Skeletal muscle tissue (tissue), 3 donors: ENCODE measurements at regions not wholly inside any gene's neighbourhood (a gene's known extent, or its start where the extent isn't known, plus 50 kb on each side); places are given as distances from the start of the nearest gene placed in this dataset.
"Not testable (repeated sequence)": the region's sequence is repeated elsewhere in the genome, so short reads cannot be mapped to it uniquely, and the experiment has no call there.

Experiments
- H3K27ac ChIP-seq: one replicate; pipeline ENCODE4 v1.7.0; 2013; ENCODE audit warnings: mild to moderate bottlenecking, low read depth, low read length, inconsistent platforms
- H3K27me3 ChIP-seq, 3 donors: one replicate each; pipeline ENCODE4 v1.7.0; 2013; ENCODE audit warnings: low read length in 3 of 3; ENCODE audit not compliant: control insufficient read depth in 3 of 3, insufficient read depth in 3 of 3
- H3K36me3 ChIP-seq, 3 donors: one replicate each; pipeline ENCODE4 v1.7.0; 2013; ENCODE audit warnings: low read length in 3 of 3; ENCODE audit not compliant: control insufficient read depth in 3 of 3, insufficient read depth in 3 of 3
- H3K4me1 ChIP-seq, 3 donors: one replicate each; pipeline ENCODE4 v1.7.0; 2013; ENCODE audit warnings: low read length in 3 of 3, mild to moderate bottlenecking in 3 of 3; ENCODE audit not compliant: control insufficient read depth in 3 of 3, insufficient read depth in 3 of 3
- H3K4me3 ChIP-seq, 3 donors: one replicate each; pipeline ENCODE4 v1.7.0; 2013; ENCODE audit warnings: low read length in 3 of 3
- H3K9ac ChIP-seq, 3 donors: one replicate each; pipeline ENCODE4 v1.7.0; 2013; ENCODE audit warnings: low read length in 3 of 3, mild to moderate bottlenecking in 3 of 3, moderate library complexity in 2 of 3, low read depth in 1 of 3
- H3K9me3 ChIP-seq, 3 donors: one replicate each; pipeline ENCODE4 v1.7.0; 2013; ENCODE audit warnings: low read length in 3 of 3; ENCODE audit not compliant: control insufficient read depth in 3 of 3
- donor health status: Osteomylitis.

DNA sequence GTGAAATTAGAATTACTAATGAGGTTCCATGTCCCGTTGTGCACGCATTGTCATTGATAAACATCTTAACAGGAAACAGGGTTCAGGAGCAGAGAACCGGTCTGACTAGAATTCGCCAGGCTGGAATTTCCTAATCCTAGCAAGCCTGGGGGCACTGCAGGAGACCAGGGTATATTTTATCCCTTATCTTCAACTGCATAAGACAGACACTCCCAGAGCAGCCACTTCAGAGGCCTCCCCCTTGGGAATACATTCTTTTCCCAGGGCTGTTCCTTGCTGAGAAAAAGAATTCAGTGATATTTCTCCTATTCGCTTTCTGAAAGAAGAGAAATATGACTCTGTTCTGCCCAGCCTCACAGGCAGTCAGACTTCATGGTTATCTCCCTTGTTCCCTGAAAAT, 416.6 kb upstream of the HTR2C start:
- H3K9me3 ChIP-seq, H3K4me1 ChIP-seq, H3K27ac ChIP-seq, H3K4me3 ChIP-seq, H3K36me3 ChIP-seq, H3K27me3 ChIP-seq, H3K9ac ChIP-seq: not testable (repeated sequence)

- H3K9me3 ChIP-seq = peaks cover 0 to 1% (median 0%) of the 10 kb centered on the region in 3 donors
These were observed 417.3 kb upstream of the HTR2C start for GRCh38 chrX:114166601-114167000.

GRCh38 chrX:114165537-114165936, 418.3 kb upstream of the HTR2C start:
- Histone ChIP-seq H3K4me1 (no peaks in the 10 kb centered on the region), H3K4me3 (no peak overlapping the region), H3K27me3 (no peaks in the 10 kb centered on the region), H3K36me3 (no peaks in the 10 kb centered on the region), H3K9me3 (peaks cover 0 to 1% (median 0%) of the 10 kb centered on the region in 3 donors), H3K9ac (no peak overlapping the region), H3K27ac (no peak overlapping the region)

More at GRCh38 chrX:114166601-114167000, 417.3 kb upstream of the HTR2C start:
- H3K27ac ChIP-seq = no peak overlapping the region
- H3K36me3 ChIP-seq = no peaks in the 10 kb centered on the region
- H3K27me3 ChIP-seq = no peaks in the 10 kb centered on the region
- no peaks in the 10 kb centered on the region for H3K4me1 ChIP-seq
- H3K4me3 ChIP-seq = no peak overlapping the region
- H3K9ac ChIP-seq = no peak overlapping the region

DNA sequence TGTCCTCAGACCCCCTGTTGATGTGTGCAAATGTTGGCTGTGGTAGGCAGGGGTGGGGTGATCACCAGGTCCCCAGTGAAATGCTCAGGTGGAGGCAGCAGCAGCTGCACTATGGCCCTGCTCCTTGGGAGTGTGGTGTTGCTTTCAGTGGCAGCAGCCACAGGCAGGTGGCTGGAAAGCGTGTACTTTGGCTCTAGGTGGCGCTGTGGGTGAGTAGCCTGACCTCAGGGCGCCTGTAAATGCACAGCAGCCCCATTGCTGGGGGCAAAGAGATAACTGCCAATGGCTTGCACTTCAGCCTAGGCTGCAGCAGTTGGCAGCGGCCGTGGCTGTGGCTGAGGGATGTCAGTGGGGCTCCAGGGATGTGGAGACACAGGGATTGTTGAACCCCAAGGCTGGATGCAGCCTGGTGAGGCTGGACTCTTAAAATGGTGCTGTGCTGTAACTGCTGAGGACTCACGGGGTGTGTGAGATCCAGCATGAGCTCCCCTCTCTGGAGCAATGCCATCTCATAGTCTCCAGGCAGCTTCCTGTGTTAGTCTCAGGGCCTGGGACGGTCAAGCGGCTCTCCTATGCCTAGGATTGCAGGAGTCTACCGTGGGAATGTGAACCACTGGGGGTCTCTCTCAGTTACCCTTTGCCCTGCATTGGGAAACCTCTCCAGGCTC, 421.7 kb upstream of the HTR2C start:
- no peak overlapping the region for H3K4me3 ChIP-seq
- no peaks in the 10 kb centered on the region for H3K36me3 ChIP-seq
- H3K4me1 ChIP-seq = no peaks in the 10 kb centered on the region
- no peak overlapping the region for H3K9ac ChIP-seq
- no peak overlapping the region for H3K27ac ChIP-seq
- H3K27me3 ChIP-seq = no peaks in the 10 kb centered on the region
- H3K9me3 ChIP-seq = no peaks in the 10 kb centered on the region

GRCh38 chrX:114152801-114153200, 431.1 kb upstream of the HTR2C start:
- no peaks in the 10 kb centered on the region for H3K4me1 ChIP-seq
- H3K27me3 ChIP-seq = peaks cover 0 to 3% (median 0%) of the 10 kb centered on the region in 3 donors
- no peak overlapping the region for H3K9ac ChIP-seq
- no peaks in the 10 kb centered on the region for H3K36me3 ChIP-seq
- H3K9me3 ChIP-seq = no peaks in the 10 kb centered on the region
- no peak overlapping the region for H3K4me3 ChIP-seq
- no peak overlapping the region for H3K27ac ChIP-seq

GRCh38 chrX:114152130-114152529, 431.8 kb upstream of the HTR2C start:
- Histone ChIP-seq H3K27ac (no peak overlapping the region), H3K9ac (no peak overlapping the region), H3K9me3 (no peaks in the 10 kb centered on the region), H3K27me3 (peaks cover 0 to 3% (median 0%) of the 10 kb centered on the region in 3 donors), H3K36me3 (no peaks in the 10 kb centered on the region), H3K4me3 (no peak overlapping the region), H3K4me1 (no peaks in the 10 kb centered on the region)

DNA sequence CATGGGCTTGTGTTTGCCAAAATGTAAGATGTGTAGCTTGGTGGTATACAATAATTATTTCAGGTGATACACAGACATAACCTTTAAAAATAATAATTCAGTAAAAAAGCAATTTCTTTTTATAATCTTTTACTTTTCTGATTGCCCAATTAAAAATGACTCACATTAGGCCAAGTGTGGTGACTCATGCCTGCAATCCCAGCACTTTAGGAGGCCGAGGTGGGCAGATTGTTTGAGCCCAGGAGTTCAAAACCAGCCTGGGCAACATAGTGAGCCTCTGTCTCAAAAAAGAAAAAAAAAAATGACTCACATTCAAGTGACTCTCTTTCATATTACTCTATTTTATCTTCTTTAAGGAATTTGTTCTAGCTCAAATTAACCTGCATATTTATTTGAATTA, 449.4 kb upstream of the HTR2C start:
- Histone ChIP-seq H3K27me3 (peaks cover 0 to 2% (median 0%) of the 10 kb centered on the region in 3 donors), H3K4me3 (no peak overlapping the region), H3K9me3 (no peaks in the 10 kb centered on the region), H3K4me1 (no peaks in the 10 kb centered on the region), H3K27ac (no peak overlapping the region), H3K9ac (no peak overlapping the region), H3K36me3 (no peaks in the 10 kb centered on the region)

GRCh38 chrX:114127411-114128025, 456.4 kb upstream of the HTR2C start:
- Histone ChIP-seq H3K27me3 (peaks cover 0 to 3% (median 0%) of the 10 kb centered on the region in 3 donors), H3K4me1 (no peaks in the 10 kb centered on the region), H3K36me3 (no peaks in the 10 kb centered on the region), H3K9me3 (no peaks in the 10 kb centered on the region), H3K4me3 (no peak overlapping the region), H3K9ac (no peak overlapping the region), H3K27ac (no peak overlapping the region)

DNA sequence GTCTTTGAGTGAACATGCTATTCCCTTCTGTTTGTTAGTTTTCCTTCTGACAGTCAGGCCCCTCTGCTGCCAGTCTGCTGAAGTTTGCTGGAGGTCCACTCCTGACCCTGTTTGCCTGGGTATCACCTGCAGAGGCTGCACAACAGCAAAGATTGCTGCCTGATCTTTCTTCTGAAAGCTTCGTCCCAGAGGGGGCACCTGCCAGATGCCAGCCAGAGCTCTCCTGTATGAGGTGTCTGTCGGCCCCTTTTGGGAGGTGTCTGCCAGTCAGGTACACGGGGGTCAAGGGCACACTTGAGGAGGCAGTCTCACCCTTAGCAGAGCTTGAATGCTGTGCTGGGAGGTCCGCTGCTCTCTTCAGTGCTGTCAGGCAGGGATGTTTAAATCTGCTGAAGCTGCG, 456.9 kb upstream of the HTR2C start:
- Histone ChIP-seq H3K36me3 (no peaks in the 10 kb centered on the region), H3K4me1 (no peaks in the 10 kb centered on the region)

GRCh38 chrX:114101081-114101480, 482.8 kb upstream of the HTR2C start:
- Histone ChIP-seq H3K9ac (no peak overlapping the region), H3K27me3 (peaks cover 0 to 3% (median 0%) of the 10 kb centered on the region in 3 donors), H3K4me1 (no peaks in the 10 kb centered on the region), H3K27ac (no peak overlapping the region), H3K36me3 (no peaks in the 10 kb centered on the region), H3K4me3 (no peak overlapping the region), H3K9me3 (no peaks in the 10 kb centered on the region)

More for the DNA sequence above, 456.9 kb upstream of the HTR2C start:
- no peak overlapping the region for H3K9ac ChIP-seq
- H3K27ac ChIP-seq = no peak overlapping the region
- peaks cover 0 to 3% (median 0%) of the 10 kb centered on the region in 3 donors for H3K27me3 ChIP-seq
- H3K9me3 ChIP-seq = no peaks in the 10 kb centered on the region
- H3K4me3 ChIP-seq = no peak overlapping the region
